VCaP (cell line): ENCODE measurements at regions not wholly inside any gene's neighbourhood (a gene's known extent, or its start where the extent isn't known, plus 50 kb on each side); places are given as distances from the start of the nearest gene placed in this dataset.

Experiments used
- H3K27ac ChIP-seq: fragments of 450-650 bp; 2 replicates; pipeline ENCODE4 v1.5.1; 2017
- TF ChIP-seq, protein P1 (sequence below): fragments of 450-650 bp; conservative IDR thresholded peaks from 2 replicates; pipeline ENCODE4 v1.5.1; 2017; ENCODE audit warnings: mild to moderate bottlenecking, moderate library complexity

GRCh38 chr9:89718651-89719050, 113.8 kb downstream of the GADD45G start:
- TF ChIP-seq, protein P1, sequence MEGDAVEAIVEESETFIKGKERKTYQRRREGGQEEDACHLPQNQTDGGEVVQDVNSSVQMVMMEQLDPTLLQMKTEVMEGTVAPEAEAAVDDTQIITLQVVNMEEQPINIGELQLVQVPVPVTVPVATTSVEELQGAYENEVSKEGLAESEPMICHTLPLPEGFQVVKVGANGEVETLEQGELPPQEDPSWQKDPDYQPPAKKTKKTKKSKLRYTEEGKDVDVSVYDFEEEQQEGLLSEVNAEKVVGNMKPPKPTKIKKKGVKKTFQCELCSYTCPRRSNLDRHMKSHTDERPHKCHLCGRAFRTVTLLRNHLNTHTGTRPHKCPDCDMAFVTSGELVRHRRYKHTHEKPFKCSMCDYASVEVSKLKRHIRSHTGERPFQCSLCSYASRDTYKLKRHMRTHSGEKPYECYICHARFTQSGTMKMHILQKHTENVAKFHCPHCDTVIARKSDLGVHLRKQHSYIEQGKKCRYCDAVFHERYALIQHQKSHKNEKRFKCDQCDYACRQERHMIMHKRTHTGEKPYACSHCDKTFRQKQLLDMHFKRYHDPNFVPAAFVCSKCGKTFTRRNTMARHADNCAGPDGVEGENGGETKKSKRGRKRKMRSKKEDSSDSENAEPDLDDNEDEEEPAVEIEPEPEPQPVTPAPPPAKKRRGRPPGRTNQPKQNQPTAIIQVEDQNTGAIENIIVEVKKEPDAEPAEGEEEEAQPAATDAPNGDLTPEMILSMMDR, result no peak
- H3K27ac ChIP-seq, result no peak overlapping the region

GRCh38 chr9:89719202-89719601, 114.4 kb downstream of the GADD45G start:
- no peak overlapping the region for H3K27ac ChIP-seq
- TF ChIP-seq, protein P1, result no peak

- peak overlapping the region; percentile 14; the same call in 1 of the 2 replicates for H3K27ac ChIP-seq
- TF ChIP-seq, protein P1, result no peak
These were observed 115.9 kb downstream of the GADD45G start for GRCh38 chr9:89720696-89721175.

DNA sequence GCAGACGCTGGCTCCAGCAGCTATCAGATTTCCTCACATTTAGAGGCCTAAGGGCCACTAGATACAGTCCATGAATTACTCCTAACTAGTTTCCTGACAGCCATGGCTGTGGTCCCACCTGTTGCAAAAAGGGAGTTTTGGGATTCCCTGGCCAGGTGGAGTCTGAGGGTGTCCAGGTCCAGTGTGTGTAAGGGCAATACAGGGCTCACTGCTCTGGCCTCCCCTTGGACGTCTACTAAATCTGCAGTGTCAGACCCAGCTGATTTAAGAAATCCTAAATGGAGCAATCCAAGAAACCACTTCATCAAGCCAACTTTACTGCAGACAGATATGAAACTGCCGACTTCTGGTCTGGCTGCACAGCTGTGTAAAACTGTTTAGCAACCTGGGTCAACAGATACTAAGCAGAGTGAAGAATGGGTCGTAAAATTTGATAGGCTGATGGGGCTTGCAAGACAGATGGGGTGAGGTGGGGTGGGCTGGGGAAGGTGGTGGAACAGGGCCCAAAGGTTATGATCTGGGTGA, 116.4 kb downstream of the GADD45G start:
- TF ChIP-seq, protein P1, result no peak
- peak overlapping the region; percentile 14; the same call in 1 of the 2 replicates for H3K27ac ChIP-seq

DNA sequence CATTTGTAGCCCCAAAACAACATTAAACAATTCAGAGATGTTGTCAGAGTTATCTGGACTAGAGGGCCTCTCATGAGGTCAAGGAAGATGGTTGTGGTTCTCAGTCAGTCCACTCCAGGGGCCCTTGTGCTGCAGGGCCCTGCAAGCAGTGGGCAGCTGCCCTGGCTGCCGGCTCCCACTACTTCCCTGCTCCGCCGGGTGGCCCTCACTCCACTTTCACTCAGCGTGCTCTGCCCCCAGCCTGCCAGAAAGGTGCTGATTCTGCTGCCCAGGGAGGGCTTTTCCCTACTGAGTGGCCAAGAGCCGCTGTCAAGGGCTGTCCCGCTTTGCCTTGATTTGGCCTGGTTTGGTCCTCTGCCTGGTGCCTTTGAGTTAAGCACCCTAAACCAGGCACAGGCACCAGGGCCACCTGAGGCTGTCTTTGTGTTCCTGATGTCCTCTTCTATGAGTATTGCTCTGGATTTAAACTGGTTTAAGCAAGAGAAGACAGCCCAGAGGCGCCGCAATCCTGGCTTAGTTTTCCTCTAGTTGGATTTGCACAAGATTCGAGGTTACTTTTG, 117.2 kb downstream of the GADD45G start:
- TF ChIP-seq, protein P1, result no peak
- no peak overlapping the region for H3K27ac ChIP-seq

DNA sequence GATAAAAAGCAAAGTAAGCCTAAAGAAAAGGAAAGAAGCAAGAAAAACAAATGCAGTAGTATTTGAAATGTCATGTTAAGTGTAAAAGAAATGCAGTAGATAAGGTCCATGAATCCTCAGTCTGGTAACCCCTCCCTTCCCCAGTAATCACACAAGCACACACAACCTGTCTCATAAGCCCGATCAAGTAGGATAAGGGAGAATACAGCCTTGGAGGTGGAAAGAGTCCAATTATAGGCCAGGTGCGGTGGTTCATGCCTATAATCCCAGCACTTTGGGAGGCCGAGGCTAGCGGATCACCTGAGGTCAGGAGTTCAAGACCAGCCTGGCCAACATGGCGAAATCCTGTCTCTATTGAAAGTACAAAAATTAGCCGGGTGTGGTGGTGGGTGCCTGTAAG, 117.9 kb downstream of the GADD45G start:
- TF ChIP-seq, protein P1, result no peak
- H3K27ac ChIP-seq, result no peak overlapping the region

DNA sequence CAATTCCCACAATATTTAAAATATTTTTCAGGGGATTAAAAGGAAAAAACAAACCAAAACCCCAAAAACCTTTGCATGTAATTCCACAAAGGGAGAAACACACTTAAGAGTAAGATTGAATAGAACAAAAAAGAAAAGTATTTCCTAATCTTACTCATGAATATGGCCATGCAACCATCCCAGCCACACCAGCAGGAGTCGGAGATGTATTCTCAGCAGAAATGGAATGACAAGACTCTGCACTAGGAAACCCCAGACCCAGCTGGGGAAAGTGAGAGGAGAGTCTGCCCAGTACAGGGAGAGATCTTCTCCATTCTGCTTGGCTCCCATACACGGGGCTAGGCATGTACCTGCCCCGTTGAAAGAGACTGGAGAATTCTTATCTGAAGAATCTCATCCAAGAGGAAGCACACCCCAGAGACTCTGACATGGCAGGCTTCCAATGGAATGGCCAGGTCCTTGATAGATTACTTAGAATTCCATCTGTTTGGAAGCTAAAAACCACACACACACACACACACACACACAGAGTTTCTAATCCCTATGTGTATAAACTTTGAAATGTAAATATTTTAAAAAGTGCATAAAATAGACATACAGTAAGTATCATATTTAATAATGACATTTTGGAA, 118.8 kb downstream of the GADD45G start:
- no peak overlapping the region for H3K27ac ChIP-seq
- TF ChIP-seq, protein P1, result no peak
